ENCODE measurements at regions not wholly inside any gene's neighbourhood (a gene's known extent, or its start where the extent isn't known, plus 50 kb on each side); places are given as distances from the start of the nearest gene placed in this dataset.

DNA sequence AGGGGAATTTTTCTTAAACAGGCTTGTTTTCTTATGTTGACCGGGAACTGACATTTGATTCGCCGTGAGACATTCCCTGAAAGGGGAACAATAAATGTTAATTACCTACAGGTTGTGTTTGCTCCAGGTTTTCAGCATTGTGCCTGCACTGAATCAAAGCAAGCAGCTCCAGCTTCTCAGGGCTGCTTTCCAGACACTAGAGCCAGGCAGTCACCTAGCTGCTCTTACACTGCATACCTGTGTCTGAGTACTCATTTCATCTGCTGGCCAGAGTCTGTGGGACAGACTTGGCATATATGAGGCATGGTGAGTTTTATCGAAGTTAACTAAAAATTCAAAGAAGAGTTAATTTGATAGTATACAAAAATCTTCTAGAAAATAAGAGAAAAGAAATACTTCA, 951.8 kb upstream of the MAP3K7 start:
- TF ChIP-seq, protein P1, sequence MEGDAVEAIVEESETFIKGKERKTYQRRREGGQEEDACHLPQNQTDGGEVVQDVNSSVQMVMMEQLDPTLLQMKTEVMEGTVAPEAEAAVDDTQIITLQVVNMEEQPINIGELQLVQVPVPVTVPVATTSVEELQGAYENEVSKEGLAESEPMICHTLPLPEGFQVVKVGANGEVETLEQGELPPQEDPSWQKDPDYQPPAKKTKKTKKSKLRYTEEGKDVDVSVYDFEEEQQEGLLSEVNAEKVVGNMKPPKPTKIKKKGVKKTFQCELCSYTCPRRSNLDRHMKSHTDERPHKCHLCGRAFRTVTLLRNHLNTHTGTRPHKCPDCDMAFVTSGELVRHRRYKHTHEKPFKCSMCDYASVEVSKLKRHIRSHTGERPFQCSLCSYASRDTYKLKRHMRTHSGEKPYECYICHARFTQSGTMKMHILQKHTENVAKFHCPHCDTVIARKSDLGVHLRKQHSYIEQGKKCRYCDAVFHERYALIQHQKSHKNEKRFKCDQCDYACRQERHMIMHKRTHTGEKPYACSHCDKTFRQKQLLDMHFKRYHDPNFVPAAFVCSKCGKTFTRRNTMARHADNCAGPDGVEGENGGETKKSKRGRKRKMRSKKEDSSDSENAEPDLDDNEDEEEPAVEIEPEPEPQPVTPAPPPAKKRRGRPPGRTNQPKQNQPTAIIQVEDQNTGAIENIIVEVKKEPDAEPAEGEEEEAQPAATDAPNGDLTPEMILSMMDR (IDR thresholded peaks at IDR 0.05): no peak
- no peak for TF ChIP-seq POLR2A (IDR thresholded peaks at IDR 0.05)
